ENCODE measurements at regions not wholly inside any gene's neighbourhood (a gene's known extent, or its start where the extent isn't known, plus 50 kb on each side); places are given as distances from the start of the nearest gene placed in this dataset.
"Not testable (repeated sequence)": the region's sequence is repeated elsewhere in the genome, so short reads cannot be mapped to it uniquely, and the experiment has no call there.

DNA sequence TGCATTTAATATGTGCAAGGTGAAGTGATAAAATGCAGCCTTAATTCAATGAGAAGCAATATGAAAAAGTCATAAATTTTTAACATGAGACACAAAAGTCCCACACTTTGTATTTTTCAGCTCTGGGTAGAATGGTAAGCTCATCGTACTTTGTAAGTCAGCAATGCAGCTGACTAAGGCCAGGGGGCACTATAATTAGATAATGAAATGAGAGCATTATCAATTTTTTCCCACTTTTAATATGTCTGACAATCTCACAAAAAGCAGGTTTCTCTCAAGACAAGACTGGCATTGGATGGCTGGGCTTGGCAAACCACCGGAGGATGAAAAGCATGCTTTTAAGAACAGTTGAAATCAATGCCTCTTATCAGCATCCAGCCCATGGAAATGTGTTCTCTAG is 162.8 kb downstream of the FAM174A start:
- DNase-seq: no peak

DNA sequence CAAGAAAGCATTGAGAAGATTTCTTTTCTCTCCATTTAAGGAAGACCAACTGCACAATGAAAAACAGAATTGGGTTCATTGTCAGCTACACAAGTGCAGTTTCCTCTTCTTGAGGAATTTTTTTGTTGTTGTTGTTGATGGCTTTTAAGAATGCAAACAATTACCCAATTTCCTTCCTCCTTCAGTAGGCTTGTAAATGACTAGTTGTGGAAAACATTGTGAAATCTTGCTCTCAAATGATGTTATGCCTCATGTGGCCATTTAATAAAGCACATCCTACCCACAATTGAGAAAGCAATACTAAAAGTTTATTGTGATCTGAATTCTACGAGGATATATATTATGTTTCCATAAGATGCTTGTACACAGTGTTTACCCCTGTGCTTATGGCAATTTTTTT is 171.6 kb downstream of the FAM174A start:
- DNase-seq: no peak

DNA sequence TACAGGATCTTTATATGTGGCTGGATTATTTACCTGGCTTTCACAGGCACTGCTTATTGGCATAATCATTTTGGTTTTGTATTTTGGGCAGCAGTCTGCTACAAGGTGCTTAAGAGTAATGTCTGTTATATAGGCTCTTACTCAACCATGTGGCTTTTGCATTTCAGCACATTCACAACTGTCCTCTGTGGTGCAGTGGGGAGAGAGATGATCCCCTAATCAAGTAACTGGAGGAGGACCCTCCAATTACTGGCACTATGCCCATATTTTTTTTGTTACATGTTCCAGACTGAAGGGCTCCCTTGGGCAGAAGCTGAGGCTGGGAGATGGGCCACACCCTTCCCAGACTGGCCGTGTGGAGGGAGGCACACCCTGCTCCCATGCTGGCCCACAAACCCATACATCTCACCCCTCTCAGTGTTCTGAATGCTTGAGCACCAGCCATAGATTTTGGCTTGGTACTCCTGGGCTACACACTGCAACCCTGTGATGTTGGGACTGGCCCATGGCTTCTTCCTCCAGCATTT is 173.5 kb downstream of the FAM174A start:
- DNase-seq: no peak

DNA sequence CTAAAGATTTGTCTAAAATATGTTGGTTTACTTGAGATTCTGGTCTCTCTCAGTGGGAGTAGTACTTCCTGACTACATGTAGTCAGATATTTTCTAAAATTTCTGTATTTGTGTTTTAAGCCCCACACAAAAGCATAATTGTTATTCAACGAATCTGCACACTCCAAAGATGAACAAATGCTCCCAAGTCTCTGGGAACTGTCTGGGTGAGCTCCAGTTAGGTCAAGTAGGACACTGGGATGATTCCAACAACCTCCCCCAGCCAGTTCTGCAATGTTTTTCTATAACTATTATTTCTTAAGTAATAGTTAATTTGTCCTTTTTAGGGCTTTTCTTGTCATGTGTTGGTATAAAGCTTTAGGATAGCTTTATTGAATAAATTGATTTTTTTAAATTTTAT is 174.6 kb downstream of the FAM174A start:
- no peak for DNase-seq

DNA sequence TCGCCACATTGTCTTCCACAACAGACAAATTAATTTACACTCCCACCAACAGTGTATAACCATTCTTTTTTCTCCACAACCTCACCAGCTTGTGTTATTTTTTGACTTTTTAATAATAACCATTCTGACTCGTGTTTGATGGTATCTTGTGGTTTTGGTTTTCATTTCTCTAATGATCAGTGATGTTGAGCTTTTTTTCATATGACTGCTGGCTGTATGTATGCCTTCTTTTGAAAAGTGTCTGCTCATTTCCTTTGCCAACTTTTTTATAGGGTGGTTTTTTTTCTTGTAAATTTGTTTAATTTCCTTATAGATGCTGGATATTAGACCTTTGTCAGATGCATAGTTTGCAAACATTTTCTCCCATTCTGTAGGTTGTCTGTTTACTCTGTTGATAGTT is 179.6 kb downstream of the FAM174A start:
- not testable (repeated sequence) for DNase-seq

DNA sequence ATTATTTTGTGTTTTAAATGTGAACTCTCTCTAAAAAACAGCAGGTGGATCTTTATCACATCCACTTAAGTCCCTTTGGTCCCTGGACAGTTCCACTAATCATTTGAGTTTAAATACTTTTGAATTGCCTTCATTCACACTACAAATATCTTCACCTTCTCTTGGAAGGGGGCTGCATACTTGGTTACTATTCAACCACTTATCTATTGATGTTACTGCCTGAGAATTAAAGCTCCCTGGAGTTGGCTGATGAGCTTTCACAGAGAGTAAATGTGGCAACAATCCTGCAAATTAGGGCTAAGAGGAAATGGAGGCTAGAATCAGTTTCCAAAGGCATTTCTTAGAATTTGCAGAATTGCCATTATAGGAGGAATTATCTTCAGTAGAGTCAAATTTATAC is 180.4 kb downstream of the ST8SIA4 start:
- DNase-seq: no peak

DNA sequence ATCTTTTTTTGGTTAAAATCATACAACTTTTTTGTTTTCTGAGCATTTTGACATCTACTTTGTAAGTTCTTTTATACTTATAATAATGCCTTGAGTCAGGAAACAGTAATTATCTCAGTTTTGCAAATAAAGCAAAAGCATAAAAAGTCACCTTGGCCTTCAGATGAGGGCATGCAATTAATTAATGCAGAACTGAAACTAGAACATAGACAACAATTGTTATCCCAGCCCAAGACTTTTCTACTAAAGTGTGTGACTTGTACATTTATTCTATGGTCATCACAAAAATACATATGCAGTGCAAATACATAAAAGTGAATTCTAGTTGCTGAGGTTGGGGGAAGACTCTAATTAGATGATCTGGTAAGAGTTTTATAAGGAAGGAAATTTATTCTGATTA is 179.9 kb downstream of the ST8SIA4 start:
- DNase-seq: no peak

DNA sequence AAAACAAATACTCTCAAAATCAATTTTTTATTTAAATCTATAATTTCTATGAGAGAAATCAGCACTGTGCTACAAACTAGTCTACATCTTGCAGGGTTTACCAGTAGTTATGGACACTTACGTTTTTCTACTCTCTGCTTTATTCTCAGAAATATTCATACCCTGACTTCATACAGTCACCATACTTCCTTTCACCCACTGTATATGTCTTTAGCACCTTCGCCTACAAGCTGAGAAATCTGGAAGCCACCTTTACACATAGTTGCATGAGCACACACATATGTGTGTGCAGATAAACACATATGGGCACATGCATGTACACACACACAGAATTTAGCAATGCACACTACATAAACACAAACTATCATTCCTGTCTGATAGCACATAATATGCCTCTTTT is 177.0 kb downstream of the ST8SIA4 start:
- no peak for DNase-seq

DNA sequence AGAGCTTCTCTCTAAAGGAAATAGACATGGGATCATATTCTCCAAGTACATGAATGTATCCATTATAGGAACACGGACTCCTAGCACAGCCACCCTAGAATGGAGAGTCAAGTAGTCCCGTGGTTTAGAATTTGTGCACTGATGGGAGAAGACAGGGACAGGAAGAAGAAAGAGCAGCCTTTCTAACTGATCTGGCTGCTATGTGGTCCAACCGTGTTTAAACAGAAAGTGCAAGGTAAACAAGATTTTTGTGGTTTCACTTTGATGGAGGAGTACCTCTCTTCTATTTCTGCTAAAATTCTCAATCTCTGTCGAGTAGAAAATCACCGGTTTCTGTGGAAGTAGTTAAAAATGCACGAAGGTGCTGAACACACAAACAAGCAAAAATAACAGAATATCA is 171.3 kb downstream of the ST8SIA4 start:
- DNase-seq: no peak

DNA sequence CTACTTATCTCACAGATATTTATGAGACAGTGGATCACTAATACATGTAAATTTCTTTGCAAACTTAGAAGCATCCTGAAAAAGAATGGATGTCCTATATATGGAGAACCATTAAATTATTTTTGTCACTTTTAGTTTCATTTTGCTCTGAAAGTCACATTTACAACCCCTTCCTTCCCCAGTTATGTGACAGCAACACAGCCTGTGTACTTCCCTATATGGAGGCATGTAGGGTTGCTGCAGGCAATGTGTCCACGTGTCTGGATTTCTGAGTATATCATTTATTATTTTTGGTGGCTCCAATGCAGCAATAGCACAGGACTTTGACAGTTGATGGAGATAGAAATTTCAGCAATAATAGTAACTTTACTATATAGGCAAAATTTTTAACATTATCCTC is 156.4 kb downstream of the ST8SIA4 start:
- DNase-seq: no peak

DNA sequence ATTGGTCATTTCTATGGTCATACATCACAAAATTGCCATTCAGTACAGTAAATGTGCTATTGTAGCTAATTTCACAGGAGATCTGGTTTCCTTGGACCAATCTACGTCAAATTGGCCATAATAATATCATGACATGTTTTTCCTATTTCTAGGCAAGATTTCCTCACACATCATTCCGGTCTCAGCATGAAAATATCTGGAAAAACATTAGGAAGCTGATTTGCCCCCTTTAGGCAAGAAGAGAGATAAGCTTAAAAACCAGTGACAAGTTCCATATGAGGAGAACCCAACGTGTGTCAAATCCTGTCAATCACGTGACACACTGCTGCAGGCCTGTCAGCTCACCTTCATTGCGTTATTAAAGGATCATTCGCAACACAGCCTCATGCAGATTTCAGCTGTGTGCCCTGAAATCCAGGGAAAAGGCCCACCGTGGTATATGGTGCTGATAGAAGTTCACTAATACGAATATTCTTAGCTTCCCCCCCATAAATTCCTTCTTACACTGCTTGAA is 153.3 kb downstream of the ST8SIA4 start:
- no peak for DNase-seq

DNA sequence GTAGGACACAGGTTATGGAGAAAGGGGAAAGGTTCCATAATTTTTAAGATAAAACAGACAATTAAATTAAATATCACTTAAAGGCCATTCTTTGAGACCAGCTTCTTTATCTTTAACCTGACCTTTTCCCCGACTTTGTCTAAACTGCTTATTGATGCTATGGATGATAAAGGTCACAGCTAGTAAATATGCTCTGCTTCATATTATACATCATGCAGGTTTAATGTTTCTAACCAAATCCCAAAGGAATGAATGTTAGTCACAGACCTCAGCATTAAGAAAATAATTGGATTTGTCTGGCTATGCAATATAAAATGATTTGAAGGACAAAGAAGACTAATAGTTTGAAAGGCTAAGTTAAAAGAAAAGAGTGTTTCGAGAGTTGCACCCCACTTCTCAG is 147.6 kb downstream of the ST8SIA4 start:
- no peak for DNase-seq

Measured in NCI-H1105 treated with DMSO at 0.1 percent for 48 hours (cell line).